HEK293T (cell line): ENCODE measurements at regions not wholly inside any gene's neighbourhood (a gene's known extent, or its start where the extent isn't known, plus 50 kb on each side); places are given as distances from the start of the nearest gene placed in this dataset.

Experiments
- CTCF ChIA-PET: fragments of 350-600 bp; formaldehyde crosslinking; extraction: SDS; loops from one replicate; lab custom pipeline; 2021; ENCODE audit warnings: antibody characterized with exemption, inconsistent platforms; lab: Yijun Ruan, JAX
- POLR2A ChIA-PET: fragments of 350-600 bp; formaldehyde crosslinking; extraction: SDS; loops from one replicate; lab custom pipeline; 2020; ENCODE audit warnings: antibody characterized with exemption, inconsistent platforms; lab: Yijun Ruan, JAX
- DNase-seq: peaks from one replicate; pipeline ENCODE4 v3.0.0; 2012; ENCODE audit warnings: mixed read lengths; ENCODE audit errors: extremely low spot score
- ARNT ChIP-seq: fragments of 450-650 bp; IDR thresholded peaks from 2 replicates; pipeline ENCODE4 v1.6.1; 2017; ENCODE audit warnings: mild to moderate bottlenecking
- BHLHE40 ChIP-seq: fragments of 450-650 bp; IDR thresholded peaks from 2 replicates; pipeline ENCODE4 v1.6.1; 2016; ENCODE audit warnings: mild to moderate bottlenecking, moderate library complexity, borderline replicate concordance
- CTBP1 ChIP-seq: fragments of 450-650 bp; IDR thresholded peaks from 2 replicates; pipeline ENCODE4 v1.6.1; 2016; ENCODE audit warnings: borderline replicate concordance
- ELF4 ChIP-seq: fragments of 450-650 bp; IDR thresholded peaks from 2 replicates; pipeline ENCODE4 v1.6.1; 2017; ENCODE audit warnings: antibody characterized with exemption
- FOXA1 ChIP-seq: fragments of 450-650 bp; IDR thresholded peaks from 2 replicates; pipeline ENCODE4 v1.6.1; 2016; ENCODE audit warnings: mild to moderate bottlenecking
- FOXK2 ChIP-seq: fragments of 450-650 bp; IDR thresholded peaks from 2 replicates; pipeline ENCODE4 v1.6.1; 2016; ENCODE audit warnings: mild to moderate bottlenecking
- FOXM1 ChIP-seq: fragments of 450-650 bp; IDR thresholded peaks from 2 replicates; pipeline ENCODE4 v1.6.1; 2017; ENCODE audit warnings: mild to moderate bottlenecking, borderline replicate concordance
- HDGF ChIP-seq: fragments of 450-650 bp; IDR thresholded peaks from 2 replicates; pipeline ENCODE4 v1.6.1; 2017; ENCODE audit warnings: antibody characterized with exemption, borderline replicate concordance
- L3MBTL2 ChIP-seq: fragments of 450-650 bp; conservative IDR thresholded peaks from 2 replicates; pipeline ENCODE4 v1.6.1; 2016; ENCODE audit warnings: mild to moderate bottlenecking
- LEF1 ChIP-seq: fragments of 450-650 bp; IDR thresholded peaks from 2 replicates; pipeline ENCODE4 v1.6.1; 2017; ENCODE audit warnings: mild to moderate bottlenecking, borderline replicate concordance
- NFRKB ChIP-seq: fragments of 450-650 bp; IDR thresholded peaks from 2 replicates; pipeline ENCODE4 v1.6.1; 2016; ENCODE audit warnings: mild to moderate bottlenecking, moderate library complexity
- PKNOX1 ChIP-seq: fragments of 450-650 bp; IDR thresholded peaks from 2 replicates; pipeline ENCODE4 v1.6.1; 2016
- SP1 ChIP-seq: fragments of 450-650 bp; IDR thresholded peaks from 2 replicates; pipeline ENCODE4 v1.6.1; 2017
- SUZ12 ChIP-seq: fragments of 450-650 bp; IDR thresholded peaks from 2 replicates; pipeline ENCODE4 v1.6.1; 2016; ENCODE audit warnings: mild to moderate bottlenecking
- TARDBP ChIP-seq: fragments of 450-650 bp; IDR thresholded peaks from 2 replicates; pipeline ENCODE4 v1.6.1; 2016
- ZNF384 ChIP-seq: fragments of 450-650 bp; IDR thresholded peaks from 2 replicates; pipeline ENCODE4 v1.6.1; 2016

GRCh38 chr2:157152362-157152761 is 105.1 kb upstream of the GALNT5 start:
- DNase-seq, result no peak
- ChIA-PET CTCF (no interaction called here), POLR2A (no interaction called here)
- no peak for TF ChIP-seq SP1

GRCh38 chr2:157155992-157156391 is 101.5 kb upstream of the GALNT5 start:
- POLR2A ChIA-PET, result no interaction called here
- TF ChIP-seq FOXM1 (no peak), LEF1 (no peak), FOXK2 (no peak), SUZ12 (no peak), TARDBP (no peak), ZNF384 (no peak), BHLHE40 (no peak), NFRKB (no peak), ARNT (no peak), L3MBTL2 (no peak), ELF4 (no peak), CTBP1 (no peak), FOXA1 (no peak), HDGF (no peak), SP1 (no peak), PKNOX1 (no peak)

GRCh38 chr2:157158111-157158510 is 99.4 kb upstream of the GALNT5 start:
- ChIA-PET CTCF (no interaction called here), POLR2A (no interaction called here)
- no peak for DNase-seq
- TF ChIP-seq FOXA1 (no peak), L3MBTL2 (no peak), ARNT (no peak), TARDBP (no peak), FOXM1 (no peak)

More at GRCh38 chr2:157155992-157156391, 101.5 kb upstream of the GALNT5 start:
- DNase-seq, result no peak
- CTCF ChIA-PET, result no interaction called here

GRCh38 chr2:157159221-157159934 is 98.1 kb upstream of the GALNT5 start:
- ChIA-PET CTCF (no interaction called here), POLR2A (no interaction called here)
- TF ChIP-seq ARNT (no peak), NFRKB (no peak), PKNOX1 (no peak), HDGF (no peak), FOXM1 (no peak), L3MBTL2 (no peak), LEF1 (no peak), FOXA1 (no peak), ELF4 (no peak), TARDBP (no peak), CTBP1 (no peak), ZNF384 (no peak), SP1 (no peak), FOXK2 (no peak), BHLHE40 (no peak), SUZ12 (no peak)
- no peak for DNase-seq

GRCh38 chr2:157160111-157160510 is 97.4 kb upstream of the GALNT5 start:
- no peak for DNase-seq
- ChIA-PET POLR2A (no interaction called here), CTCF (no interaction called here)
- TF ChIP-seq HDGF (no peak), FOXA1 (no peak), ELF4 (no peak)

- DNase-seq, result no peak
- ChIA-PET CTCF (no interaction called here), POLR2A (no interaction called here)
- no peak for TF ChIP-seq FOXA1
- TF ChIP-seq FOXK2, result no peak
- TF ChIP-seq BHLHE40, result no peak
- no peak for TF ChIP-seq L3MBTL2
- TF ChIP-seq CTBP1, result no peak
- no peak for TF ChIP-seq HDGF
- TF ChIP-seq FOXM1, result no peak
- no peak for TF ChIP-seq LEF1
- TF ChIP-seq SUZ12, result no peak
- TF ChIP-seq PKNOX1, result no peak
Observed at GRCh38 chr2:157164370-157164769, 93.1 kb upstream of the GALNT5 start.

- CTCF ChIA-PET, result no interaction called here
- no peak for DNase-seq
- no peak for TF ChIP-seq L3MBTL2
- TF ChIP-seq FOXA1, result no peak
- no peak for TF ChIP-seq TARDBP
- POLR2A ChIA-PET, result no interaction called here
Observed at GRCh38 chr2:157164891-157165290, 92.6 kb upstream of the GALNT5 start.
